HCT116 (cell line): ENCODE measurements at regions not wholly inside any gene's neighbourhood (a gene's known extent, or its start where the extent isn't known, plus 50 kb on each side); places are given as distances from the start of the nearest gene placed in this dataset.

ENCODE experiments used
- CTCF ChIP-seq, 3 experiments: fragments of 200-600 bp in 1 of 3; sonication (generic) in 1 of 3; IDR thresholded peaks in 2 of 3; conservative IDR thresholded peaks in 1 of 3; 2 replicates each; pipeline ENCODE4 v1.5.1; 2012 to 2017; ENCODE audit warnings: low read depth in 2 of 3, low read length in 2 of 3, antibody characterized with exemption in 1 of 3, borderline replicate concordance in 1 of 3, control low read depth in 1 of 3, mild to moderate bottlenecking in 1 of 3, mixed read lengths in 1 of 3, mixed run types in 1 of 3, moderate library complexity in 1 of 3; ENCODE audit not compliant: insufficient read depth in 1 of 3
- MAX ChIP-seq: IDR thresholded peaks from 2 replicates; pipeline ENCODE4 v1.6.1; 2012
- POLR2A ChIP-seq: IDR thresholded peaks from 2 replicates; pipeline ENCODE4 v1.7.0; 2011; ENCODE audit warnings: borderline replicate concordance; ENCODE audit not compliant: insufficient read depth, insufficient read length; ENCODE audit errors: extremely low read depth
- POLR2AphosphoS5 ChIP-seq: IDR thresholded peaks from 2 replicates; pipeline ENCODE4 v1.6.1; 2011; ENCODE audit warnings: mild to moderate bottlenecking, low read depth, low read length, moderate library complexity

- no peak for TF ChIP-seq CTCF (IDR thresholded peaks at IDR 0.05 in 2 of 3, conservative IDR thresholded peaks at IDR 0.05 in 1 of 3; ENCODE audit: borderline replicate concordance in 1 of 3, insufficient read depth in 1 of 3, low read depth in 2 of 3, low read length in 2 of 3)
- no peak for TF ChIP-seq POLR2A
- no peak for TF ChIP-seq POLR2AphosphoS5
- no peak for TF ChIP-seq MAX
Measured at GRCh38 chr16:64151990-64152767, 969.7 kb downstream of the CDH11 start.
